Epithelial cell of prostate (primary cell): ENCODE measurements at regions not wholly inside any gene's neighbourhood (a gene's known extent, or its start where the extent isn't known, plus 50 kb on each side); places are given as distances from the start of the nearest gene placed in this dataset.
"Not testable (repeated sequence)": the region's sequence is repeated elsewhere in the genome, so short reads cannot be mapped to it uniquely, and the experiment has no call there.

Experiments
- DNase-seq: peaks from one replicate; pipeline ENCODE4 v3.0.0-alpha.2; 2011; ENCODE audit warnings: low read depth, low spot score
- H3K27ac ChIP-seq: fragments of 450-650 bp; 2 replicates; pipeline ENCODE4 v1.5.1; 2017; ENCODE audit warnings: mild to moderate bottlenecking

- not testable (repeated sequence) for H3K27ac ChIP-seq, DNase-seq
Observed at GRCh38 chr10:64044957-64045632, 523.9 kb downstream of the REEP3 start.

DNA sequence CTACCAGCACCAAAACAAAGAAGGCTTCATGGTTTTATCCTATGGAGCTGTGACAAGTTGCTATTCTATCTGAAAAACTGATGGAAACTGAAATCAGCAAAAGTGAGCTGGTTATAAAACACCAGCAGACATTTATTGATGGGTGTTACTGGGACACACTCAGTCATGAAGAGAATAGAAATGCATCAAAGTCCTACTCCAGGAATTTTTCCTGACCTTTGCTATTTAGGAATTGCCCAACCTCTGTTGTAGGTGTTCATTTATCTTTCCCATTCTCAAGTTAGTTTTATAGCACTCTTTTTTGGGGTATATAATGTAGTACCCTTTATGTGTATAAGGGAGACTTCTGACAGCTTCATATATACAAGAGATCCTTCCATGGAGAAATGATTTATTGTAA lies 533.2 kb downstream of the REEP3 start:
- DNase-seq = no peak
- no peak overlapping the region for H3K27ac ChIP-seq

- no peak overlapping the region for H3K27ac ChIP-seq
- no peak for DNase-seq
Observed at GRCh38 chr10:64059884-64060283, 538.7 kb downstream of the REEP3 start.

- DNase-seq = no peak
- no peak overlapping the region for H3K27ac ChIP-seq
Observed at GRCh38 chr10:64060389-64060788, 539.2 kb downstream of the REEP3 start.

- H3K27ac ChIP-seq = no peak overlapping the region
- no peak for DNase-seq
Observed at GRCh38 chr10:64062793-64063192, 541.6 kb downstream of the REEP3 start.

DNA sequence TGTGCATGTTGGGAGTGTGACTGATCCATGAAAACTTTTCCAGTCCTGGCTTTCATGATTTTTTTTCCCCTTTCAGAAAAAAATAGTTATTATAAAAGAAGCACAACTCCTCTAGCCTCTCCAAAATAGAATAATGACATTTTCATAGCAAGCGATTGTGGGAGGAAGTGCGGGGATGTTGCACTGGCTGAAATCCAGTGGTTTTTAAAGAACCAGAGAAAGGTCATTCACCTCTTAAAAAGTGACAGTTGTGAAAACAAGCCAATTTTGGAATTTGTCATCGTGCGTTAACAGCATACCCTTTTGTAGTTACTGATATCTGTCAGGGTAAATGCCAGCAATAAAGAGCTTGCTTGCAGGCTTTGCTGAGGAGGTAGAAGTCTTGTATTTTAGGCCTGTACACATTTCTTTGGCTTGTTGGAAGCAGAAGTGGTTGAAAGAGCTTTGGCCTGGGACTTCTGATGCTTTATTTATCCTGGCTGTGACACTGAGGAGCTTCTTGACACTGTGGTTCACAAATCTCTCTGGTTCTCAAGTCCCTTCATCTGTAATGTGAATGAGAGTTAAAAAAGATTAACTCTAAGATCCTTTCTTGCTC lies 545.9 kb downstream of the REEP3 start:
- DNase-seq = no peak
- H3K27ac ChIP-seq = no peak overlapping the region

- no peak overlapping the region for H3K27ac ChIP-seq
- no peak for DNase-seq
Observed at GRCh38 chr10:64067859-64068258, 546.7 kb downstream of the REEP3 start.

- no peak overlapping the region for H3K27ac ChIP-seq
- DNase-seq = no peak
Observed at GRCh38 chr10:64070241-64070640, 549.0 kb downstream of the REEP3 start.

GRCh38 chr10:64071218-64071617 lies 550.0 kb downstream of the REEP3 start:
- no peak overlapping the region for H3K27ac ChIP-seq
- DNase-seq = no peak

- DNase-seq = no peak
- H3K27ac ChIP-seq = no peak overlapping the region
Observed at GRCh38 chr10:64075604-64076003, 554.4 kb downstream of the REEP3 start.

- H3K27ac ChIP-seq = no peak overlapping the region
- DNase-seq = no peak
Observed at GRCh38 chr10:64076322-64076940, 555.2 kb downstream of the REEP3 start.

DNA sequence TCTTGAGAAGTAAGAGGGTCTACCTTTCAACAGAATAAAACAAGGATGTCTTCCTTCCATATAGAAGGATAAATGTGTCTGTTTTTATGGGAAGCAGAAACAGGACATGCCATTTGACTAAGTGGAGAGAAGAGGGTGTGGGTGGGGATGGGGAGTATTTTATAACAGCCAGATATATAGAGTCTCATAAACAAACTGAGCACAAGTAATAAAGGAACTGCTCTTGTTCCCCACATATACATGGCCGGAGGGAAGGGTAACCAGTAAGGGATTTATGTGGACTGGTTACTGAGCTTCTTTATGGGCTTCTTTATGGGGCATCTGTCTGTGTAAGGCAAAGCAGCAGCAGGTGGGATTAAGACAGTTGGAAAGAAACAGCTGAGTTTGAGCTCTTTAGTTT lies 558.1 kb downstream of the REEP3 start:
- no peak overlapping the region for H3K27ac ChIP-seq
- DNase-seq = no peak

- H3K27ac ChIP-seq = no peak overlapping the region
- no peak for DNase-seq
Observed at GRCh38 chr10:64080071-64080470, 558.9 kb downstream of the REEP3 start.

GRCh38 chr10:64081947-64082482 lies 560.8 kb downstream of the REEP3 start:
- DNase-seq = no peak
- no peak overlapping the region for H3K27ac ChIP-seq

DNA sequence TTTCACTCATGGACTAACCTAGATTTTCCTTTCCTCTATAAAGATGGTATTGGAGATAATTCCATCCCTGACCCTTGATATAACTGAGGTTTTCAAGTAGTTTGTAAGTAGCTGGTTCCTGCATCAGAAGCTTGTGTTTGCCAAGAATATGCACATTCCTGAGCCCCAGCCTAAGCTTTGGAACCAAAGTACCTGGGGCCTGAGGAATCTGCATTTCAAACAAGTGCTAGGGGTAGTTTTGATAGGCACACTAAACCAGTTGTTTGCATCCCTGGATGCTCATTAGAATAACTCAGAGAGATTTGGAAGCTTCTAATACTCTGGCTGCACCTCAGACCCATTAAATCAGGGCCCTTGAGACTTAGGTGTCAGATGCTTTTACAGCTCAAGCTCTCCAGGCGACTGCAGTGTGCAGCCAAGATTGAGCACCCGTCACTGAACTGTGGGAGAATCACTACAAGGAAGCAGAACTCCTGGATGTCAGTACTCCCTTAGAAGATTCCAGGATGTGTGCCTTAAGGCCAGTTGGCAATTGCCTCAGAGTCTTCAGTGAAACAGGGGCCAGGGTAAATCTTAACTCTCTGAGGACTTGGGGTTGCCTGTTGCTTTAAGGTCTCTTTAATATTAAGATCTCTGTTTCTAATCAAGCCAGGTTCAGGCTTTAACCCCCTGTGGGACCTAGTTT lies 565.0 kb downstream of the REEP3 start:
- DNase-seq = no peak
- H3K27ac ChIP-seq = no peak overlapping the region

GRCh38 chr10:64089648-64090047 lies 568.4 kb downstream of the REEP3 start:
- DNase-seq = no peak
- no peak overlapping the region for H3K27ac ChIP-seq

- H3K27ac ChIP-seq = peak overlapping the region; percentile 28
- no peak for DNase-seq
Observed at GRCh38 chr10:64090865-64091264, 569.7 kb downstream of the REEP3 start.

DNA sequence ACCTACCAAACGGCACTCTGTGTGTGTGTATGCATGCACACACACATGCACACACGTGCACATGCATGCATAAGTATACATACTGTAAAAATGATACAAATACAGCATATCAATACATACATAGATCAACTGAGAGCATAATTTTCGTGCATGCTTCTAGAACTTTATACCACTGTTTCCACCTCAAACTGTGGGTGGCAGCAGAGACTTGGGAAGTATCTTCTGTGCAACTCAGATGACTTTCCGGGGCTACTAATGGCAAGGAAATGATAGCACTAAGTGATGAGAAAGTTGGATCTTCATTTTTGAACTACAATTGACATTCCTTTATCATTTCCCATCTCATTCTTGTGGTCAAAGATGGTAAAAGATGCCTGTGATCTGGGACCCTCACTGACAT lies 570.7 kb downstream of the REEP3 start:
- no peak for DNase-seq
- no peak overlapping the region for H3K27ac ChIP-seq

DNA sequence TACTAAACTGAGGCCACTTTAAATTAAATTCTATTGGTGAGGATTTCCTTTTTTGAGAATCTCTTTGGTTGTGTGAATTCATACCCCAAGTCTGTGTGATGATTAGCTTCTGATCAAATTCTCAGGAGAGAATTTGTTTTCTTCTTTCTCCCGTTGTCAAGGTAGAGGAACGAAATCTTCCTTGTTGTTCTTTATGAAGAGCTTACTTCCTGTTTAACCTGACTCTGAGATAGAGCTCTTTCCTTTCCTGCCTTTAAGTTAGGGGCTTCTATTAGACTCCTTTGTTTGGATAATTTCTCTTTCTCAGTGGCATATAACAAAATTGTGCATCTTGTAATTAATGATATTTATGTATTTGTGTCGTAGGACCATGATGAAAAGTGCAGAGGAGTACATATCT lies 572.1 kb downstream of the REEP3 start:
- H3K27ac ChIP-seq = no peak overlapping the region
- no peak for DNase-seq

DNA sequence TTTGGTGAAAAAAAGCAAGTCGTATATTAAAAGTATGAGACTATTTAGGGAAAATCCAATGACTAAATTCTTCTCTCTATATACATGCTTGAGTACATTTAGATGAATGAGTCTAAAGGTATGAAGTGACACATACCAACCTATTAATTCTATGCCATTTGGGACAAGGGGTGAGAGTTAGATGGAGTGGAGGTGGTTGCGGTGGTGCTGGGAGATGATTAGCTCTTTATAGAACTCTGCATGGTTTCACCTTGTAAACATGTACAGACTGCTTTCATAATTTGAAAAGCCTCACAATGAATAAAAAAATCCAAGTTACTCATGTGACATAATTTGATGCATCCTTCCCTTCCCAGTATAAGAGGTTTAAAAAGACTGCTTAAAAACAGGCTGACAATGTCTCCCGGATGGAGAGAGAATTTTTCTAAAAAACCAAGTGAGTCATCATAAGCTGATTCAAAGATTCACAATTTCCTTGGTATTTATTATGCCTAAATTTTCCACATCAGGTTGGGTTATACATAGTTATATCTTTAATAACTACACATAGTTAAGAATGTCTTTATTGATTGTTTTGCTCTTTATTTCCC lies 572.8 kb downstream of the REEP3 start:
- DNase-seq = no peak
- no peak overlapping the region for H3K27ac ChIP-seq

- DNase-seq = no peak
- no peak overlapping the region for H3K27ac ChIP-seq
Observed at GRCh38 chr10:64096941-64097340, 575.7 kb downstream of the REEP3 start.
